HG03354 (cell line): ENCODE measurements at regions not wholly inside any gene's neighbourhood (a gene's known extent, or its start where the extent isn't known, plus 50 kb on each side); places are given as distances from the start of the nearest gene placed in this dataset.

Experiments
- ATAC-seq: cut with Tn5 transposase; IDR thresholded peaks from one replicate; pipeline ENCODE4 v1.9.1; 2021; ENCODE audit warnings: mild to moderate bottlenecking; ENCODE audit not compliant: unreplicated experiment, poor library complexity, severe bottlenecking

GRCh38 chr9:4389003-4389402 is 89.1 kb upstream of the GLIS3 start:
- ATAC-seq: no peak

GRCh38 chr9:4386819-4387218 is 87.0 kb upstream of the GLIS3 start:
- ATAC-seq: peak; percentile 61

GRCh38 chr9:4384750-4385149 is 84.9 kb upstream of the GLIS3 start:
- no peak for ATAC-seq

- ATAC-seq: no peak
Measured at GRCh38 chr9:4382722-4383317, 83.0 kb upstream of the GLIS3 start.

GRCh38 chr9:4381744-4382143 is 81.9 kb upstream of the GLIS3 start:
- no peak for ATAC-seq

- ATAC-seq: no peak
Measured at GRCh38 chr9:4380406-4380805, 80.5 kb upstream of the GLIS3 start.

- no peak for ATAC-seq
Measured at GRCh38 chr9:4375424-4376200, 75.7 kb upstream of the GLIS3 start.

GRCh38 chr9:4371108-4371507 is 71.2 kb upstream of the GLIS3 start:
- ATAC-seq: no peak

GRCh38 chr9:4370501-4370900 is 70.6 kb upstream of the GLIS3 start:
- no peak for ATAC-seq

GRCh38 chr9:4366591-4367330 is 66.9 kb upstream of the GLIS3 start:
- ATAC-seq: no peak

GRCh38 chr9:4365055-4365454 is 65.2 kb upstream of the GLIS3 start:
- no peak for ATAC-seq

GRCh38 chr9:4362281-4362680 is 62.4 kb upstream of the GLIS3 start:
- no peak for ATAC-seq

- no peak for ATAC-seq
Measured at GRCh38 chr9:4359016-4359415, 59.1 kb upstream of the GLIS3 start.

- ATAC-seq: no peak
Measured at GRCh38 chr9:4357929-4358328, 58.1 kb upstream of the GLIS3 start.

GRCh38 chr9:4356306-4356705 is 56.4 kb upstream of the GLIS3 start:
- no peak for ATAC-seq

- no peak for ATAC-seq
Measured at GRCh38 chr9:4353236-4353635, 53.4 kb upstream of the GLIS3 start.

GRCh38 chr9:4349816-4350418 is 50.0 kb upstream of the GLIS3 start:
- no peak for ATAC-seq
